ENCODE measurements at regions not wholly inside any gene's neighbourhood (a gene's known extent, or its start where the extent isn't known, plus 50 kb on each side); places are given as distances from the start of the nearest gene placed in this dataset.

DNA sequence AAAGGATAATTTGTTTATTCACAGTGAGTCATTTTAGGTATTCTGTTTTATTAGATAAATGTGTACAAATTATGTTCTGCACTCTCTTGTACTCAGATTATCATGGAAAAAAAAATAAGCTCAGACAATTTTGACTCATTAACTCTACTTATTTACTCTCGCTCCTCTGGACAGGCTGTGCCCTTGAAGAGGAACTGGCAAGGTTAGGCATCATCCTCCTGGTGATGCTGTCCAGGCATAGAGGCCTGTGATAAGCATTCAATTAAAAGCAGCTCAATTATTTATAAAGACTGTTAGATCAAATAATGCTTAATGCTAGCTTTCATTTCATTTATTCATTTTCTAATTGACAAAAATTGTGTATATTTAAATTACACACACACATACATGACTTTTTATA is 518.5 kb downstream of the TENT5A start:
- Histone ChIP-seq H3K27ac (no peak overlapping the region), H3K36me3 (no peaks in the 10 kb centered on the region), H3K4me3 (no peak overlapping the region), H3K9me3 (no peaks in the 10 kb centered on the region), H3K4me1 (no peaks in the 10 kb centered on the region), H3K27me3 (no peaks in the 10 kb centered on the region)
- intact Hi-C loops (cut with DNase I): no loop called here
- TF ChIP-seq, protein P1, sequence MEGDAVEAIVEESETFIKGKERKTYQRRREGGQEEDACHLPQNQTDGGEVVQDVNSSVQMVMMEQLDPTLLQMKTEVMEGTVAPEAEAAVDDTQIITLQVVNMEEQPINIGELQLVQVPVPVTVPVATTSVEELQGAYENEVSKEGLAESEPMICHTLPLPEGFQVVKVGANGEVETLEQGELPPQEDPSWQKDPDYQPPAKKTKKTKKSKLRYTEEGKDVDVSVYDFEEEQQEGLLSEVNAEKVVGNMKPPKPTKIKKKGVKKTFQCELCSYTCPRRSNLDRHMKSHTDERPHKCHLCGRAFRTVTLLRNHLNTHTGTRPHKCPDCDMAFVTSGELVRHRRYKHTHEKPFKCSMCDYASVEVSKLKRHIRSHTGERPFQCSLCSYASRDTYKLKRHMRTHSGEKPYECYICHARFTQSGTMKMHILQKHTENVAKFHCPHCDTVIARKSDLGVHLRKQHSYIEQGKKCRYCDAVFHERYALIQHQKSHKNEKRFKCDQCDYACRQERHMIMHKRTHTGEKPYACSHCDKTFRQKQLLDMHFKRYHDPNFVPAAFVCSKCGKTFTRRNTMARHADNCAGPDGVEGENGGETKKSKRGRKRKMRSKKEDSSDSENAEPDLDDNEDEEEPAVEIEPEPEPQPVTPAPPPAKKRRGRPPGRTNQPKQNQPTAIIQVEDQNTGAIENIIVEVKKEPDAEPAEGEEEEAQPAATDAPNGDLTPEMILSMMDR (IDR thresholded peaks at IDR 0.05): no peak
- no peak for DNase-seq (ENCODE audit: low spot score in 2 of 2)

DNA sequence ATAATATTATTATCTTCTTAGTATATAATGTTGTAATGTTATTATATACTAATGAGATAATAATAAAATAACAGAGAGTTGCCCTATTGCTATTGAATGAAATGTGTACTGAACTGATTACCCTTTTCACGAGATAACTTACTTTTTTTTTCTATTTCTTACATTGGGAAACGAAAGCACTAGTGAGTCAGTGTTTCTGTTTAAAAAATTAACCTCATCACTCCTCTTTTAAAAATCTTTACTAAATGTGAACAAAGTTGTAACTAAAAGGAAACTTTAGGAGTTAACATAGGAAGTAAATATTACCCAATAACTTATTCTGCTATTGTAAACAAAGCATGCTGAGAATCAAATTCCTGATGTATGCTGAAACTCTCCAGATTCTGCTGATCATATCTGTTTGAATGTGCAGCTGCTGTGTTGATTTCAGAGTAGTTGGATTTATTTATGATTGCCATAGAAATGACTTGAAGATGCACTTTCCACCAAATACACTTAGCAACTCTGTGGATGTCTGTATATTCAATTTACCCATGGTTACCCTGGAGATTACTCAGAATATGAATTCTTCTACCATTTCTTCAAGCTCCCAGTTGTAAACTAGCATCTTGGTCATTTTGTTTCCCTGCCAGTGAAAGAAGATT is 523.4 kb downstream of the TENT5A start:
- H3K4me3 ChIP-seq: no peak overlapping the region
- DNase-seq (ENCODE audit: low spot score in 2 of 2): no peak
- TF ChIP-seq, protein P1 (IDR thresholded peaks at IDR 0.05): no peak
- H3K36me3 ChIP-seq: no peaks in the 10 kb centered on the region
- intact Hi-C loops (cut with DNase I): no loop called here
- H3K9me3 ChIP-seq: no peaks in the 10 kb centered on the region
- no peaks in the 10 kb centered on the region for H3K27me3 ChIP-seq
- H3K4me1 ChIP-seq: no peaks in the 10 kb centered on the region
- no peak overlapping the region for H3K27ac ChIP-seq

DNA sequence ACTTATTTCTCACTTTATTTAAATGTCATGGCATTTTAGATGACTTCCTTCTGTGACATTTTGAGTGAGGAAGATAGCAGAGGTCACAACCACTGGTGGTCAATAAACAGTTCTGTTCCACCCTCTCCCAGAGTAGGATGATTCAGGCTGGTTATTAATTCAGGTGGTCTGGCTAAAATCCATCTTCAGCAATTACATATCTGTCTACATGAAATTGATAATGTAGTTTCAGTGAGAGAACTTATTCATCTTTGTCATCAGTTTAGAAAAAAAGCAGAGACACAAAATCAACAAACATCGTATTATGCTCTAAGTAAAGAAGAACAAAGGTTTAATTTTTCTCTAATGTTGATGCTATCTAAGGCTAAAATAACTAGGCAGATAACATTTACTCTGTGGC is 525.5 kb downstream of the TENT5A start:
- intact Hi-C loops (cut with DNase I): no loop called here
- no peak for DNase-seq (ENCODE audit: low spot score in 2 of 2)
- Histone ChIP-seq H3K36me3 (no peaks in the 10 kb centered on the region), H3K27ac (no peak overlapping the region), H3K4me3 (no peak overlapping the region), H3K27me3 (no peaks in the 10 kb centered on the region), H3K9me3 (no peaks in the 10 kb centered on the region), H3K4me1 (no peaks in the 10 kb centered on the region)
- TF ChIP-seq, protein P1 (IDR thresholded peaks at IDR 0.05): no peak

DNA sequence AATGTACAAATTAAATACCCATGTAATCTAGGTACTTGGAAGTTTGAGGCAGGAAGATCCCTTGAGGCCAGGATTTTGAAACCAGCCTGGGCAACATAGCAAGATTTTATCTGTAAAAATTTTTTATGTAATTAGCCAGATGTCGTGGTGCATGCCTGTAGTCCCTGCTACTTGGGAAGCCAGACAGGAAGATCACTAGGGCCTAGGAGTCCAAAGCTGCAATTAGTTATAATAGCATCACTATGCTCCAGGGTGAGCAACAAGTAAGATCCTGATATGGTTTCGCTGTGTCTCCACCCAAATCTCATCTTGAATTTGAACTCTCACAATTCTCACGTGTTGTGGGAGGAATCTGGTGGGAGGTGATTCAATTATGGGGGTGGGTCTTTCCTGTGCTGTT is 535.8 kb downstream of the TENT5A start:
- Histone ChIP-seq H3K36me3 (no peaks in the 10 kb centered on the region), H3K4me3 (no peak overlapping the region), H3K27me3 (no peaks in the 10 kb centered on the region), H3K9me3 (no peaks in the 10 kb centered on the region), H3K4me1 (no peaks in the 10 kb centered on the region), H3K27ac (no peak overlapping the region)
- intact Hi-C loops (cut with DNase I): no loop called here
- no peak for DNase-seq (ENCODE audit: low spot score in 2 of 2)
- TF ChIP-seq, protein P1 (IDR thresholded peaks at IDR 0.05): no peak

DNA sequence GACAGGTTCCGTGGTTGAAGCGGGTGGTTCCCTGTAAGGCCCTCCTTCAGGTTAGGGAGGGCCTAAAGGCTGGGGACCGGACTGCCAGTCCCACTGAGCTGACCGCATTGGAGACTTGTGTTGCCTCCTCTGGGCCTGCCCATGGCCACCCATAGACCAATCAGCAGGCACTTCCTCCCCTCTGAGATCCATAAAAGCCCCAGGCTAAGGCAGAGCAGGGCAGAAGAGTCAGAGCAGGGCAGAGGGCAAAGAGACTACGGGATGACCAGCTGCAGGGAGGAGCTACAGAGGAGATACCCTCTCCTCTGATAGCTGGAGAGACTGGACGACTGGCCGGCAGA is 537.4 kb downstream of the TENT5A start:
- no peak for DNase-seq (ENCODE audit: low spot score in 2 of 2)
- H3K4me3 ChIP-seq: no peak overlapping the region
- intact Hi-C loops (cut with DNase I): no loop called here
- no peaks in the 10 kb centered on the region for H3K27me3 ChIP-seq
- TF ChIP-seq, protein P1 (IDR thresholded peaks at IDR 0.05): no peak
- H3K9me3 ChIP-seq: no peaks in the 10 kb centered on the region
- no peak overlapping the region for H3K27ac ChIP-seq
- no peaks in the 10 kb centered on the region for H3K36me3 ChIP-seq
- no peaks in the 10 kb centered on the region for H3K4me1 ChIP-seq
